ENCODE measurements at regions not wholly inside any gene's neighbourhood (a gene's known extent, or its start where the extent isn't known, plus 50 kb on each side); places are given as distances from the start of the nearest gene placed in this dataset.
"Not testable (repeated sequence)": the region's sequence is repeated elsewhere in the genome, so short reads cannot be mapped to it uniquely, and the experiment has no call there.

GRCh38 chr15:93333126-93333525, 244.1 kb upstream of the RGMA start:
- DNase-seq (ENCODE audit: low spot score); intact Hi-C loops (cut with DNase I): not testable (repeated sequence)

GRCh38 chr15:93332168-93332553, 243.2 kb upstream of the RGMA start:
- intact Hi-C loops (cut with DNase I): no loop called here
- DNase-seq (ENCODE audit: low spot score): no peak

- intact Hi-C loops (cut with DNase I): no loop called here
- no peak for DNase-seq (ENCODE audit: low spot score)
These were observed 242.6 kb upstream of the RGMA start for GRCh38 chr15:93331545-93332167.

- no peak for DNase-seq (ENCODE audit: low spot score)
- intact Hi-C loops (cut with DNase I): no loop called here
These were observed 242.0 kb upstream of the RGMA start for GRCh38 chr15:93330912-93331544.

- no peak for DNase-seq (ENCODE audit: low spot score)
- intact Hi-C loops (cut with DNase I): no loop called here
These were observed 238.4 kb upstream of the RGMA start for GRCh38 chr15:93327364-93327763.

- intact Hi-C loops (cut with DNase I): no loop called here
- no peak for DNase-seq (ENCODE audit: low spot score)
These were observed 235.4 kb upstream of the RGMA start for GRCh38 chr15:93324186-93324975.

- no peak for DNase-seq (ENCODE audit: low spot score)
- intact Hi-C loops (cut with DNase I): no loop called here
These were observed 232.9 kb upstream of the RGMA start for GRCh38 chr15:93321881-93322282.

- intact Hi-C loops (cut with DNase I): no loop called here
- DNase-seq (ENCODE audit: low spot score): no peak
These were observed 230.3 kb upstream of the RGMA start for GRCh38 chr15:93319121-93319814.

GRCh38 chr15:93317772-93318171, 228.8 kb upstream of the RGMA start:
- no peak for DNase-seq (ENCODE audit: low spot score)
- intact Hi-C loops (cut with DNase I): no loop called here

GRCh38 chr15:93314245-93314644, 225.2 kb upstream of the RGMA start:
- intact Hi-C loops (cut with DNase I): no loop called here

GRCh38 chr15:93312891-93313486, 224.0 kb upstream of the RGMA start:
- no peak for DNase-seq (ENCODE audit: low spot score)
- intact Hi-C loops (cut with DNase I): no loop called here

More at GRCh38 chr15:93314245-93314644, 225.2 kb upstream of the RGMA start:
- no peak for DNase-seq (ENCODE audit: low spot score)

- no peak for DNase-seq (ENCODE audit: low spot score)
- intact Hi-C loops (cut with DNase I): no loop called here
These were observed 222.6 kb upstream of the RGMA start for GRCh38 chr15:93311620-93312019.

GRCh38 chr15:93308026-93308690, 219.1 kb upstream of the RGMA start:
- intact Hi-C loops (cut with DNase I): no loop called here
- no peak for DNase-seq (ENCODE audit: low spot score)

- no peak for DNase-seq (ENCODE audit: low spot score)
- intact Hi-C loops (cut with DNase I): no loop called here
These were observed 218.5 kb upstream of the RGMA start for GRCh38 chr15:93307513-93307912.

GRCh38 chr15:93305306-93305705, 216.3 kb upstream of the RGMA start:
- intact Hi-C loops (cut with DNase I): no loop called here

GRCh38 chr15:93302080-93302765, 213.2 kb upstream of the RGMA start:
- intact Hi-C loops (cut with DNase I): no loop called here
- no peak for DNase-seq (ENCODE audit: low spot score)

More at GRCh38 chr15:93305306-93305705, 216.3 kb upstream of the RGMA start:
- DNase-seq (ENCODE audit: low spot score): no peak

GRCh38 chr15:93300796-93301195, 211.8 kb upstream of the RGMA start:
- intact Hi-C loops (cut with DNase I): no loop called here
- DNase-seq (ENCODE audit: low spot score): no peak

GRCh38 chr15:93299675-93300074, 210.7 kb upstream of the RGMA start:
- DNase-seq (ENCODE audit: low spot score): no peak

GRCh38 chr15:93298901-93299300, 209.9 kb upstream of the RGMA start:
- no peak for DNase-seq (ENCODE audit: low spot score)
- intact Hi-C loops (cut with DNase I): no loop called here

More at GRCh38 chr15:93299675-93300074, 210.7 kb upstream of the RGMA start:
- intact Hi-C loops (cut with DNase I): no loop called here
